ENCODE measurements at regions not wholly inside any gene's neighbourhood (a gene's known extent, or its start where the extent isn't known, plus 50 kb on each side); places are given as distances from the start of the nearest gene placed in this dataset.

GRCh38 chr11:97685695-97686094, 1295.9 kb downstream of the JRKL start:
- TF ChIP-seq CTCF (IDR thresholded peaks at IDR 0.05): no peak
- no peak for TF ChIP-seq EZH2phosphoT487 (IDR thresholded peaks at IDR 0.05)
- no peak for TF ChIP-seq EZH2 (IDR thresholded peaks at IDR 0.05)
